NCI-H1417 treated with DMSO at 0.1 percent for 48 hours (cell line): ENCODE measurements at regions not wholly inside any gene's neighbourhood (a gene's known extent, or its start where the extent isn't known, plus 50 kb on each side); places are given as distances from the start of the nearest gene placed in this dataset.

Source experiments
- DNase-seq: peaks from one replicate; lab custom pipeline; 2025; lab: John Stamatoyannopoulos, UW

DNA sequence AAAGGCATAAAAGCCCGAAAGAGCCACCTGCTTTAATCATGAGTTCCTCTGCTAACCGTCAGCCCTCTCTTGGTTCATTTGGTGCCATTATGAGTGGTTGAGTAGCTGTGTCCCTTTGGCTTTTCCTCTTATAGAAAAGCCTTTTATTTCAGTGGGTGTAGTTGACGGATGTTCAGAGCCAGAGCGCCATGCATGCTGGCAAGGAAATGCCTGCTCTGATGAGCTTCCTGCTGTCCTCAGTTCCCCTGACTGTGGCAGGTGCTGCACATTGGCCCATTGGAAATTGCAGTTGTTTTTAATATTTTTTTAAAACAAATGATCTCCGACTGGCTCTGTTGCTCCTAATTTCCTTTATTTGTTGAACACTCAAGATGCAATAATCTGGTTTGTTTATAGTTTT is 77.3 kb upstream of the LIMCH1 start:
- no peak for DNase-seq

DNA sequence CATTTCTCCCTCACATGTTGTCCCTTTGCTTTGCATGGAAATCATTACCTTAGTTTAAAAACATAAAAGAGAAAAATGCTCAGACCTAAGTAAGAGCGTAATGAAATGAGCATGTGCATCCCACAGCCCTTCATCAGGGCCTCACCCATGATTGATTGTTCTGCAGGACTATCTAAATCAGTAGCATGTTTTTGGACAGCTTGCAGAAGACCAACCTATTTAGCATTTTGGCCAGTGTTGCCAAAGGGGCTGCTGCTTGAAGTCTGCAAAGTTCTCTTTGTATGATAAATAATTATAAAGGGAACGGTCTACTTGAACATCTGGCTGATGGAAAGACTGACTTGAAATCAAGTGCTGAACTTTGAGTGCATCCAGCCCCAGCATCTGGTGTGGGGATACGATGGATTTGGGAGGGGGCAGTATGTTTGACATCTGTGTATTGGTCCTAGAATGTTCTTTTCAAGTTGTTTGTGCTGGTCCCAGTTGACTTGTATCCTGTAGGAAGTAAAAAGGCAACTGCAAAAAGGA is 76.1 kb upstream of the LIMCH1 start:
- no peak for DNase-seq

DNA sequence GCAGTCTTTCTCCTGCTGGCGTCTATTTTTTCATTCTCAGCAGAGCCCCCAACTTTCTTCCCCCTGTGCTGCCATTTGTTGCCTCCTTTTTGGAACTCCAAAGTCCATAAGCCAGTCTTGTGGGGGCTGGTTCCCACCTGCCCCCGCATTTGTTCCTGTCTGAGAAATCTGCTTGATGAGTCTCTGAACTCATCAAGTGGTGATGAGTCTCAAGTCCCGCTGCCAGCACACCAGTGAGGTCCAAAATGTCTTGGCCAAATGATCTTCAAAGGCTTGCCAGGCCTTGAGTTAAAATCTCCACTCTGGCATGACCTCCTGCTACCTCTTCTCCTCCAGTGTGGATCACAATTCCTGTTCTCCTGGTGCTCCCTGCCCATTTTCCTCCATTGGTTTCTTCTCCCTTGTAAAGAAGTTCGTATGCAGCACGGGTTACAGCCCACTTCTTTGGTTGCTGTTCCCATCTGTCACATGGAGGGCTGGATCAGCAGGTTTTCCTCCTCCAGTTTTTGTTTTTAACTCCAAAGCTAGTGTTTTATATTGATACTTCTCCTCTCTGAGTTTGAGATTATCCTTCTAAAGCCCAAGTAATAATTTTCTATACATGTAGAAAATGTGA is 72.7 kb upstream of the LIMCH1 start:
- DNase-seq, result no peak

DNA sequence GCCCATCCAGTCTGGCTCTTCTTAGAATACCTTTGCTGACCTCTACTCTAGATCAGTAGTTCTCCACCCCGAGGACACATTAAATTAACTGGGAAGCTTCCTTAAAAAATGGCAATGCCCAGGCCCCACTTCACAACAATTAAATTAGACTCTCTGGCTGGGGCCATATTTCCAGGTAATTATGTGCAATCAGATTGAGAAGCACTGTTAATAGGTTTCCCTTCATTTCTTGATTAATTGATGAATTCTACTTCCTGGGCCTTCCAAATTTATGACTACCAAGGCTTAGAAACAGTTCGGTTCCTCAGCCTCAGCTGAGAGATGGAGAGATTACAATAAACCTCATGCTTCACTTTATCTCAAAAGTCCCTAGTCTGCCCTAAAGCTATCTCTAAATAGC is 71.7 kb upstream of the LIMCH1 start:
- no peak for DNase-seq

DNA sequence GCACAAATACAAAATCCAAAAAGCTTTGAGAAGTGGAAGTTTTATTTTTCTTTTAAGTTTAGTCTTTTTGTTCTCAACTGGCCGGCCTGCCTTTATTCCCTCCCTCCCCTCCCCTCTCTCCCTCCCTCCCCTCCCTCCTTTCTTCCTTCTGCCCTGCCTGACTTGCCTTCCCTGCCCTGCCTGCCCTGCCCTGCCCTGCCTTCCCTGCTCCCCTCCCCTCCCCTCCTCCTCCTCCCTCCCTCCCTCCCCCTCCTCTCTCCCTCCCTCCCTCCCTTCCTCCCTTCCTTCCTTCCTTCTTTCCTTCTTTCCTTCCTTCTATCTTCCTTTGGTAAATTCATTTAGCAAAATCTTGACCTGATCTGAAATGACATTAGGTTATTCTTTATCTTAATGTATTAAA is 69.8 kb upstream of the LIMCH1 start:
- DNase-seq, result no peak

DNA sequence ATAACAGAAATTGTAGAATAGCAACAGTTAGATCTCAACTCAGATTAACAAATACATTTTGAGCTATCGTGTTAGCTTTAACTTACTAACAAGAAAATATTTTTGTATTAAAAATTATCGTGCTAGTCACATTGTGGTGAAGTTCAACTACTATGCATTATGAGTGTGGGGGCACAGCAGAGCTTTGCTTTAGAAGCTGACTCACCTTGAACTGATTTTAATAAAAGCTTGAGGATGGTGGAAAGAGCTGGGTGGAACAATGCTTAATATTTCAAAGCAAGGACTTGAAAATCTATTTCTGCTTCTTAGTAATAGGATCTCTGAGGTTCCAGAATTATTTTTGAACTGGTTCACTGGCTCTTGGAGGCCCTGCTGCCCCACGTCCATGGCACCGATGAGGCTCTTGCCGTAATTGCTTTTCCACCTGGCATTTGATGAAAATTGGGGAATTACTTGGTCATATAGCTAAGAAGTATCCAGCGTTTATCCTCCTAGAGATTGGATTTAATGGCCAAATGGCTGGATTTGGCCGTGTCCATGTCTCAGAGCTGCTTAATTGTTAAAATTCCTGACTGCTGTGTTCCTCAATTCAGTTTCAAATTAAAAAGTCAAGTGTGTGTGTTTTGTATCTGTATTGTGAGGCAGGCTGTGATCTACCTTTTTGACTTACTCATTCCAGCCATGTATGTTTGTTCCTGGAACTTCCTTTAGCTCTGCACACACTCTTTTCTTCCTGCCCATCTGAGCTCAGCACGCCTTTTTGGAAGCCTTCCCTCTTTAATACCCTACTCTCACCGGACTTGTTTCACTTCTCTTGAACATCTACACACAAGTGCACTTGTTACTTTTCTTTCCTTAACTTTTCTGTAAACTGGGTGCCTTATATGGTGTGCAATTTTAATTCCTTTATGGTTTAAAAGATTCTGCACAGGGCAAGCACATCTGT is 66.6 kb upstream of the LIMCH1 start:
- DNase-seq, result no peak

DNA sequence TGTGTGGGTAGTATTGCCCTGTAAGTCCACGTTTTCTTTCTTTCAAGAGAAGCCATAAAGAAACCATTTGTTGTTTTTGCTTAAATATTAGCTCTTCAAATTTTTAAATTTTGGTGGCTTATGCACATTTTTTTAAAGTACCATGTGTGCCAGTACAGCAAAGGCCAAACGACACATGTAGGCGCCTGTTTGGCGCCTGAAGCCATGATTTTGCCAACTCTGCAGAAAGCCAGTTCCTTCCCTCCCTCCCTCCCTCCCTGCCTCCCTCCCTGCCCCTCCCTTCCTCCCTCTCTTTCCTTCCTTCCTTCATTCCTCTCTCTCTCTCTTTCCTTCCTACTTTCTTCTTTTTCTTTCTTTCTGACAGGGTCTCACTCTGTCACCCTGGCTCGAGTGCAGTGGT is 65.9 kb upstream of the LIMCH1 start:
- no peak for DNase-seq

DNA sequence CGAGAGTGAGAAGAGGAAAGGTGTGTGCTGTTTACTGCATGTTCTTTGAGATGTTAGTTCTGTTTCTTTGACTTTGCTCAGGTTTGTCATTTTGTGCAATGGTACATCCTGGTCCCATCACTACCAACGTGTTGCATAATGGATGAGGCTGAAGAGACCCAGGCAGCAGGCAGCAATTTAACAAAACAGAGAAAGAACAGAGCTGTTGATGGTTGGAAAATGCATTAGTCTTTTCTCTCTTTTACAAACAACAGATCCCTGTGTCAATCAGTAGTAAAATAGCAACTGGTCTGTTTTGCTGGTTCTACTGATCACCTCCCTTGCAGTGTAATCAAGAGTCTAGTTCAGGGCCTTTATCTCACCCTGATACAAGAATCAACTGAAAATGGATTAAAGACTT is 64.8 kb upstream of the LIMCH1 start:
- DNase-seq, result no peak

DNA sequence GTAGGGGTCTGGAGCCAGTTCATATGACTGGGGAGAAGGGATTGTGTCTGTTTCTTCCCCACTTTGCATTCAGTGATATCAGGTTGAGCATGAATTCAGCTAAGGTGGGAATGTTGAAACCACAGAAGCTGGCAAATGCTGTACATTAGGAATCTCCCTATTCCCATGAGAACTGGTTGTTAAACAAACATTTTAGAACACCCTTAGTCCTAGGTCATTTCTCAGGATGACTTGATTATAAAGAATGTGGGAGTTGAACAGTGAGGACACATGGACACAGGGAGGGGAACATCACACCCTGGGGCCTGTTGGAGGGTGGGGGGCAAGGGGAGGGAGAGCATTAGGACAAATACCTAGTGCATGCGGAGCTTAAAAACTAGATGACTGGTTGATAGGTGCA is 62.6 kb upstream of the LIMCH1 start:
- DNase-seq, result no peak

DNA sequence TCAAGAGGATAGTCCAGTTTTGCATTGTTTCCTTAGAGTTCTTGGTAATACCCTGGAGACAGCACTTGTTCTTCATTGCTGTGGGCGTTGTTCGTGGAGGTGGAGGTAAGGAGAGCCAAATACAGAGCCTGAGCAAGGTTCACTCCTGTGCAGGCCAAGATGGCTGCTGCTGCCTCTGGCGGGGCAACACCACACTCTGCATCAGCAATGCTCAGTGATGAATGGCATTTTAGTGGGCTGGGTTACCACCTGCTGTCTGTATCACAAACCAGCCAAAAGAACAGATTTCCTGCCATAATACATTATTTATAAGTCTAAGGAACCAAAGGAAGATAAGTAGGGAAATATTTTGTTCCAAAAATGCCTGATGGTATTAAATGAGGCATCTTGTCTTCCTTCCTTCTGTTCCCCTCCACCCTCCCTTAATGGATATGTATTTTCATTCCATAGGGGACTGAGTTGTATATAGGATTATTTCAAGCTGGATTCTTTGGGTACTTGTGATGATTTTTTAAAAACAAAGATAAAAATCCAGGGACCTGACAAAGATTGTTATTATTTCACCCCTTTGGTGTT is 61.6 kb upstream of the LIMCH1 start:
- DNase-seq, result no peak

DNA sequence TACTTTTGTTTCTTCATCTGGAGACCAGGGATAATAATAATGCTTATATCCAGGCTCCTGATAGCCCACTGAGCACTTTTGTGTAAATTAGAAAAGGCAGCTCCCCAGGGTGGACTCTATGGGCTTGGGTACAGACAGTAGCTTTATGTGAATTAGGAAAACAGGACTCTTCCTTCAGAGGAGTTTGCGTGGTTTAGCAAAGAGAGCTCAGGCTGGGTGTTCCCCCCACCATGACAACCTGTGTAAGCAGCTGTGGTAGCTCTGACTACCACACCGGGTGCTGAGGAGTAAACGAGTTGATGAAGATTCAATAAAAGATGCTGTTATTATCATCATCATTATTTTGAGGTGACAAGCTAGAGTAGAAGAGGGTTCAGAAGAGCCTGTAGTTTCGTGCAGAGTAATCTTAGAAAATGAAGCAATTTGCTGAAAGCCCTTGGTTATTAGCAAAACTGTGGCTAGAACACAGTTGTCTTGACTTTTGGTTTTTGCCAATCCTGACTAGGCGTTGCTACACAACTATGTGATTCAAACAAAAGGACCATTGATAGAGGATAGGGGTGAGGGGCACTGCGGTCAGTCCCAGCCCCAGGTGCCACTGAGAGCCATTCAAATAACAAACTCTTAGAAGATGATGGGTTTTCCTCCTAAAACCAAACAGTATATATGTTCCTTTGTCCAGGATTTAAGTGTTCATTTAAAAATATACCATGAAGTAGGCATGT is 60.6 kb upstream of the LIMCH1 start:
- DNase-seq, result no peak

DNA sequence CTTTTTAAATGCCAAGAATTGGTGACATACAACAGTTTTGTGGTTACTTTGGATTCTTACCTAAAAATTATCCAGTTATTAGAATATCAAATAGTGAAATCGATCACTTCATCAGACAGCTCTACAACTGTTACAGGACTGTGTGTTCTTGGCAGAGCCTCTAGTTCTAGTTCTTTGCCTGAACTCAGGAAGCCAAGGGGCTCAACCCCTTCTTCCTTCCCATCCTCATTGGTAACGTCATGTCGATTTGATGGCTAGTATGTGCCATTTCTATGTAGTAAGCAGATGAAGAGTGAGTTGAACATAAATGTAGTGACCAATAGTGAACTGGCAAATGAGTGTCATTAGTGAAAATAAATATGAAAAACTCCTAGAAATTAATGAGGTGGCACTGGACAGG is 59.4 kb upstream of the LIMCH1 start:
- DNase-seq, result no peak

DNA sequence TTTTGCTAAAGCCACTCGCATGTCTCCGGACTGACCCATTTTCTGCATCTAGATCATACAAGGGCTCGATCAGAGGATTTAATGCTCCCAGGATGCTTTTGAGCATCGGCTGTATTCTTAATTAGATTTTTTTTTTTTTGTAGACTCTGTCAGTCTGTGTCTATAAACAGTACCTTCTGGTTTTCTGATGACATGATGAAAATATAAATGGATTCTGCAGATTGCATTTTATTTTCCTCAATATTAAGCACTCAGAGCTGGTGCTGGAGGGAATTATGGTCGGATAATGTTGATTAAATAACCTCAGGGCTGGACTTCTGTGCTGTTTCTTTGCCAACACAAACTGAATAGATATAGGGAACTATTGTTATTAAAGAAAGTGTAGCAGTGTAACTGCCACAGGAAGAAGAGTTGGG is 57.1 kb upstream of the LIMCH1 start:
- DNase-seq, result no peak

DNA sequence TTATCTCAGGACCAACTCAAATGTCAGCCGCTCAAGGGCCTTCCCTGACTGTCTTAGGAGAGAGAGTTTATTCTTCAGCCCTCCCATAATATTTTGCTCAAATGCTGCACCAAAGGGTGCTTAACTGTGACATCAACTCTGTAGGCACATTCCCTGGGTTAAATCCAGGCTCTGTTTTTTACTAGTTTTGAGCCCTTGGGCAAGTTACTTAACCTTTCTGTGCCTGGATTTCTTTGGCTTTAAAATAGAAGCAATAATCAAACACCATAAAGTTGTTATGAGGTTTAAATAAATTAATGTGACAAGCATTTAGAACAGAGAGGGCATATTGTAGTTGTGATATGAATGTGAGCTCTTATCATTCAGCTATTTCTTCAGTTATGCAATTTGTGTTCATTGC is 54.2 kb upstream of the LIMCH1 start:
- DNase-seq, result no peak

DNA sequence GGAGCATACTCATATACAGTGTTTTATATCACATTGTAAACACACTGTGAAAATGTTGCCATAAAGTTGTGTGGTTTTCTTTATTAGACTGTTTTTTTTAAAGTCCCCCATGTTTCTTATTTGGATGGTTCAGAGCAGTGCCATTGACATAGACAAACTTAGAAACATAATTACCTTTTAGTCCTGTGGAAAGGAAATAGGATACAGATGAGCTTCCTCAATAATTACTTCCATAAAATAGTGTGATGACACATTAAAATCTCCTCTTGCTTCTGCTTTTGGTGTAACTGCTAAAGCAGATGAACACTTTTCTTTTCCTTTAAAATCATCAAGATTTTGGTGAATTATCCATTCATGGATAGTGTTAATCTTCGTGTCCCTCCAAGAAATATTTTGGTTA is 52.9 kb upstream of the LIMCH1 start:
- no peak for DNase-seq

DNA sequence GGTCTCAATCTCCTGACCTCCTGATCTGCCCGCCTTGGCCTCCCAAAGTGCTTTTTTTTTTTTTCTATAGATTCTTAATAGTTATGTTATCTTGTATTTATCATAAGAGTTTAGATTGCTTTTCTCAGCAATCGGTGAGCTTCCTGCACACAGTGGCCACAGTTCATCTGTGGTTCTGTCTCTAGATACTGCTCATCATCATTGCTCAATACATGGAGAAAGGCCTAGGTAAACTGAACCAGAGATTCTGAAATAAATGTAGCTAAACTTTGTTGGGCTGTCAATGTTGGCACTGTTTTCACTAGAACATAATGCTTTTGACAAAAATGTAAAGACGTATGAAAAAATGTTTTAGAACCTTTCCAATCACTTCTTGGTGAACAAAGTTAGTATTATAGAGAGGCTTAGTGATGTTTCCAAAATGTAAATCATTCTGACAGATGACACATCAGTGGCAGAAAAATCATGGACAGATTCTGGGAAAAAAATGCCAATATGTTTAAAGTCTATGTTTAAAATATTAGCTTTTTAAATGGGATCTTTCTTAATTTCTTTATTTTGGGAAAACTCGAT is 50.0 kb upstream of the LIMCH1 start:
- DNase-seq, result no peak
